ENCODE measurements at regions not wholly inside any gene's neighbourhood (a gene's known extent, or its start where the extent isn't known, plus 50 kb on each side); places are given as distances from the start of the nearest gene placed in this dataset.

DNA sequence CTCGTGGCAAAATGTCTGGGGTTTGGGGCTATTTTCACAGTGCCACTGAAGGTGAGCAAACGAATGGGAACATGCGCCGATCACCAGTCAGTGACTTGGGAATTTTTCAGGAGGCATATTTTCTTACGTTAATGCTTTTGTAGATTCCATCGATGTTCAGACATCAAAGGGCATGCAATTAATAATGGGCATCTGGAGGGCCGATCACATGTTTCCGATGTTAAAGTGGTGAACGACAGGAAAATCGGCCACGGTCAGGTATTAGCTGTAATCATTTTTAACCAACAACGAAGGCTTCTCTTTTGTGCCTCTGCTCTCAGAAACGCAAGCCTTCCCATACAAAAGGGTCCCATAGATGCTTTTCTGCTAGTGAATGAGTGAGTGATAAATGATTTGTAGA, 155.0 kb upstream of the PITX1 start:
- DNase-seq (ENCODE audit: low read depth, low spot score), result no peak
- peak overlapping the region; percentile 66 for H3K27ac ChIP-seq

DNA sequence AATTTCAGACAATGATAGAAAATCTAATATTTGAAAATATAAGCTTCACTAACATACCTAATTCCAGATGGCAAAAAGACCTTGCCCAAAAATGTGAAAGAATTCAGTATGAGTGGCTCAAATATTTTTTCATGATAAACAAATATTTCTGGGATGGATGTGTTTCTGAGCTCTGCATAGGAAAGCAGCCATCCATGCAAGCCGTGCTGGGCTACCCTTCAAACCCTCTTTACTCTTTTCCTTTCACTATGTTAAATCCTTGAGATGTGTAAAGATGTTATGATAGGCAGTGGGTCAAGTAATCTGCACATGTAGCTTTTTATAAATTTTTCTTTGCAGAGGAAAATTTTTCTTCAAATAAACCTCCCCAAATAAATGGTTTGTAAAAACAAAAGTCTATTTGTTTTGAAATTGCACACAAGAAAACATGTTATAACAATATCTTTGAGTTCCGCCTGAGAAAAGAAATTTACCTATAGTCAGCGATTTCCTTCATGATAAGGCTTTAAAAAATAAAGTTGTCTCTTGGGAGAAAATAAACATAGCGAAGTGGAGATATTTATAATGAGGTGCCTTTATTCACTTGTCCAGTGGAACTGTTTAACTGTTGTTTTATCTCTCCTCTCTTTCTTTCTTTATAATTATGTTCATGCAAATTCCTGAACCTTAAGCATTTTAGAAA, 154.3 kb upstream of the PITX1 start:
- H3K27ac ChIP-seq, result peak overlapping the region; percentile 69
- DNase-seq (ENCODE audit: low read depth, low spot score), result no peak

DNA sequence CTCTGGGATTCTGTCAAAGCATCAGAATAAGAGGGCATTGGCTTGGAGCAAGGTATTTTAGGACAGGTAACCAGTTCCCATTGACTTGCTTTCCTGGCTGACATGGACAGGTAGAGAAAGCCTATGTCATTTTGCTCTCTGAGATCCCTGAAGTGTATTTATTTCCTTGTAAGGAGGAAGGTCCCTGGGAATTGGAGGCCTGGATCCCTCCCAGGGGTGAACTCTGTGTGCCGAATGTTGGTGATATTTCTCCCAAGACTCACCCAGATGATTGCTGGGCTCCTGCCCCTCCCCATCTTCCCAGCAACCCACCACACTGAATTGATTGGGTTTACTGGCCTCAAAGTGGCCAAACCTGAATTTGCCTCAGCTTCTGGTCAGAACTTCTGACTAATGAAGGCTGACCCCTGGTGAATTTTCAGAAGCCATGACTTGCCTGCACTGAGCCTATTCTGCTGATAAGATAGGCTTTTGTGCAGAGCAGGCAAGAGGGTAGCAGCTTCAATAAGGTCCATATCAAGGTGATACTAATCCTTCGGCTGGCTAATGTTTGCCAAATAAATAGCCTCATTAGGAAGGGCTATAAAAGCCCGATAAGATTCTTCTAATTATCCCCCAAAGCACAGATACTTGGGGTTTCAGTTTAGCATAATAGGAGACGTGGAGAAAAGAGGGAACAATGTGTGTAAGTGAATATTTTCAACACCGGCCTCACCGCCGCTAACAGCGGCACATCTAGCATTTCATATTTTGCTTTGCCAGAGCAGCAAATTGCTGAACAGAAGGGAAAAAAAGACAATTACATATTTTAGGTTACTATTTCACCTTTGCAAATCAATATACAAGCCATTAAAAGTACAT, 152.9 kb upstream of the PITX1 start:
- peak overlapping the region; percentile 69 for H3K27ac ChIP-seq
- DNase-seq (ENCODE audit: low read depth, low spot score), result no peak

DNA sequence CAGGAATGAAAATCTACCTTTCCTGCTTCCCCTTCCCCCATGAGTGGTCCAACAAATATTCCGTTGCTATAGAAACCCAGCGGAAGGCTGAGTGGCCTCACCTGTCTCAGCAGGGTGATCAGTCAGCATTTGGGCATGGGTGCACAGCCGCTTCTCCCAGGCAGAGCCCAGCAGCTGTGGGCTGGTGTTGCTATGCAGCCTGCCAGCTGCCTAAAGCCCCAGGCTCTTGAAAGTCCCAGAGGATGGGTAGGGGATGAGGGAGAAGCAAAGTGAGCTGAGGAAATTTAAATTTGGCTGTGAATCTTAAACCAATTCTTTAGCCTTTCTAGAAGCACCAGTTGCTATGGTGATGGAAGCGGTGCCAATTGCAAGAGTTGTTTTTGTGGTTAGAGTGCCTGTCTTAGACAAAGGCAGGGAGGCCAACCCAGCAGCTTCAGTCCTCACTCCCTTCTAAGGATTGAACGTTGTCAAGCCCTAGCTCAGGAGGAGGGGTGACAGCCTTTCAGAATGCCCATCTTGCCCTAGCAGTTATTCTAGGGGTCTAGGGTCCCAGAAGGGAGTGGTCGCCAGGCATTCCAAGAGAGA, 151.5 kb upstream of the PITX1 start:
- DNase-seq (ENCODE audit: low read depth, low spot score), result no peak
- H3K27ac ChIP-seq, result peak overlapping the region; percentile 69

DNA sequence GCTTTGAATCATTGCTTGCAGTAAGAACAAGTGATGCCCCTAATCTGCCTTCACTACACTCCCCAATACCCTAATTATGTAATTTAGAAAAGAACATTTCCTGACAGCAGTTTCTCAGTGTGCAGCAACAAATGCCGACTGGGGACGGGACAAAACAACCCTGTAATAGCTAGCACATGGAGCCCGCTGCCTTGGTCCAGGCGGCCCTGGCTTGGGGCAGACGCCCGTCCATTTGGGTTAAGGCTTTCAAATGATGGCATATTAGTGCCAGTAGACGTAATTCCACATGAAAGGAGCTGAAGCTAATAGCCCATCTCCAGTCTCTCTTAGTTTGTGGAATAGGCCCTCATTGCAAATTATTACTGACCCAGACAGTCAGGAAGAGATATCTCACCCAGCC, 150.6 kb upstream of the PITX1 start:
- no peak for DNase-seq (ENCODE audit: low read depth, low spot score)
- H3K27ac ChIP-seq, result no peak overlapping the region

DNA sequence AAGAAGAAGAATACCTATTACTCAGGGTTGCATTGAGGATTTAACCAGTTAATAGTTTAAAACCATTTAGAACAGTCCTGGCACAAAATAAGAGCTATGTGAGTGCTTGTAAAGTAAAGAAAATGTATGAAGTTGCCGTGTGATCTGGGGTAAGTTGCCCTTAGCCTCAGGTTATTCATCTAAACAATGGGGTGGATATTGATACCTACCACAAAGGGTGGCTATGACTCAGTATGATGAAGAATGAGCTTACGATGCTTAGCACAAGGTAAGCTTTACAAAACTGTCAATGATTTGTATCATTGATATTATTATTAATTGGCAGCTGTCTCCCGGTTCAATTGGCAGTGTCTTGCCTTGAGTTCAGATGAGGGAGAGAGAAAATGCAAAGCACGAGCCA, 149.4 kb upstream of the PITX1 start:
- no peak overlapping the region for H3K27ac ChIP-seq
- no peak for DNase-seq (ENCODE audit: low read depth, low spot score)

DNA sequence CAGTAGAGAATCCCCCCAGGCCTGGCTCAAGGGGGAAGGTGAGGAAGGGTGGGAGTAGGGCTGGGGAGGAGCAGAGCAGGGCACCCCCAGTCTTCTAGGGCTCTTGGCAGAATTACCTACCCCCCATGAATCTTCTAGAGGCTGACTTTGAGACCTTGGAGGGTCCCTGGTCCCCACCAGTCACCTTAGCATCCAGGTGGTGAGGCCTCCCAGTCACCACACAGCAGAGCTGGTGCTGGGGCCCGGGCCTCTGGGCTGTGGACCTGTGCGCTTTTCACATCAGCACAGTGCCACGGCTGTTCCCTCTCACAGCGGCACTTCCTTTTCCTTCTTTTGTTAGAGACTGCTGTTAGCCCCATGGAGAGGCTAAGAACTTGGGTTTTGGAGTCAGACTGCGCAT, 148.6 kb upstream of the PITX1 start:
- no peak for DNase-seq (ENCODE audit: low read depth, low spot score)
- H3K27ac ChIP-seq, result no peak overlapping the region

DNA sequence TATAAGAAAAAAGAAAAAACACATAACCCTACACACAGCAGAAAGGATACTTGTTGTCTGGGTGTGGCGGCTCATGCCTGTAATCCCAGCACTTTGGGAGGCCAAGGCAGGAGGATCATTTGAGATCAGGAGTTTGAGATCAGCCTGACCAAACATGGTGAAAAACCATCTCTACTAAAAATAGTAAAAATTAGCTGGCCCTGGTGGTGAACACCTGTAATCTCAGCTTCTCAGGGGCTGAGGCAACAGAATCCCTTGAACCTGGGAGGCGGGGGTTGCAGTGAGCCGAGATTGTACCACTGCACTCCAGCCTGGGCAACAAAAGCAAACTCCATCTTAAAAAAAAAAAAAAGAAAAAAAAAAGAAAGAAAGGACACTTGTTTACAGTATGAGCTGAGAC, 147.6 kb upstream of the PITX1 start:
- H3K27ac ChIP-seq, result no peak overlapping the region
- no peak for DNase-seq (ENCODE audit: low read depth, low spot score)

DNA sequence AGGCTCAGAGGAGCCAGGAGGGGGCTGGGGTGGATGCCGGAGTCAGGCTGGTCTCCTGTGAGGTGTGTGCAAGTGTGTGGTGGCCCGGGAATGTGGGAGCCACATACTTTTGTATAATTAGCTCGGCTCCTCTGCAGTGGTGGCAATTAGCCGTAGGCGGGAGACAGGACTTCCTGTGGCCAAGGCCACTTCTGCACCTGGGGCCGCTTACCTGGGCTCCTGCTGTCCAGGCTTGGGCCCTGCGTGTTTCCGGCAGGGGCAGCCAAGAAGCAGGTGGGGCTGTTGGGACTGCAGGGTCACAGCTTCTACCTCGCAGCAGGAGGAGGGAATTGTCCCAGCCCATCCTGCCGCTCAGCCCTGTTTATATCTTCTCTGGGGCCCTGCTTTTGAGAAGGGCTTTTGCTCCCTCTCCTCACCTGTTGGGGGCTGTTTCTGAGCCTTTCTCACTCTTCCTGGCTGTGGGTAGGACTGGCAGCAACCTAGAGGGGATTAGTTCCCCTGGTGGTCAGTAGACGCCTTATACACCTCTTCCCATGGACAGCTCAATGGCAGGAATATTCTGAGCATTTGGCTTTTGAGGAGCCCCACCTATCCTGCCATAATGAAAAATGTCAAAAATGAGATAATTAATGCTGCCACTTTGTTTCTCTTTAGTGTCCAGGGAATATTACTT, 145.4 kb upstream of the PITX1 start:
- no peak overlapping the region for H3K27ac ChIP-seq
- DNase-seq (ENCODE audit: low read depth, low spot score), result no peak

DNA sequence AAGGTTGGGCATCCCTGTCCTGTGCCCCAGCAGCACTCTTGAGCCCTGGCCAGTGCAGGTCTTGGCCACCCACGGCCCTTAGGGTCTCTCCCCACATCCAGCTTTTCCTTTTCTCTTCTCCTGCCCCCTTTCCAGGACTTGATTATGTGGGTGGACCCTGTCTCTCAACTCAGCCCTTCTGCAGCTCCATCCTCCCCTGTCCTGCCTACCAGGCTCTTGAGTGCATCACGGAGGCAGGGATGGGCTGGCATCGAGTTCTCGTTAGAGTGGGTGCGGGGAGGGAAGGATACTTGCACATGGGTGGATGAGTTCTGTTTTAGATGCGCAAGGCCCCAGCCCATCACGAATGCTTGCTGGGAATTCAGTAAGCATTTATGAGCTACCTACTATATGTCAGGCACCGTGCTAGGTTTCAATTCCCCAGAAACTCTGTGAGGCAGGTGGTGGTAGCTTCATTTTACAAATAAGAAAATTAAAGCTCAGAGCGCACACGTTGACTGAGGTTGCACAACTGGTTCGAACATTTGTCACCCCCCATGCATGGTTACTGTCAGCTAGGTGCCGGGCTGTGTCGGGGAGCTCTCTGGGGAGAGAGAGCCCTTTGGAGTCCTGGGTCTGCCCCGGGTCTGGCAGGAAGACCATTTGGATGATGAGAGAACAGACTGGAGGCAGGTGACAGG, 144.6 kb upstream of the PITX1 start:
- DNase-seq (ENCODE audit: low read depth, low spot score), result no peak
- H3K27ac ChIP-seq, result no peak overlapping the region

DNA sequence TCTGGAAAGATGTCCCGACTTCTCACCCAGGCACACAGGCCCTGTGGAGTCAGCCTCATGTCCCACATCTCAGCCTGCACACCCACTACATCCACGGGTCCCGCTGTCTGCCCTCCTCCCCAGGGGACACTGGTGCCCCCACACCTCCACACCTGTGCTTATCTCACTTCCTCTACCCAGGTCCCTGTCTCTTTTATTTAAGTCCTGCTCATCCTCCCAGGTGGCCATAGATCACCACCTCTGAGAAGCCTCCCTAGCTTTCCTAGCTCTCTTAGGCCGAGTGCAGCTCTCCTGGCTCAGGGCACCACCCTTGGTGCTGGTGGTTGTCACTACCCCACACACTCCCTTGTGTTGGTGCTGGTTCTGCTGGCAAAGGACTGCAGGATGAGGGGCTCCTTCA, 143.6 kb upstream of the PITX1 start:
- no peak for DNase-seq (ENCODE audit: low read depth, low spot score)
- H3K27ac ChIP-seq, result no peak overlapping the region

DNA sequence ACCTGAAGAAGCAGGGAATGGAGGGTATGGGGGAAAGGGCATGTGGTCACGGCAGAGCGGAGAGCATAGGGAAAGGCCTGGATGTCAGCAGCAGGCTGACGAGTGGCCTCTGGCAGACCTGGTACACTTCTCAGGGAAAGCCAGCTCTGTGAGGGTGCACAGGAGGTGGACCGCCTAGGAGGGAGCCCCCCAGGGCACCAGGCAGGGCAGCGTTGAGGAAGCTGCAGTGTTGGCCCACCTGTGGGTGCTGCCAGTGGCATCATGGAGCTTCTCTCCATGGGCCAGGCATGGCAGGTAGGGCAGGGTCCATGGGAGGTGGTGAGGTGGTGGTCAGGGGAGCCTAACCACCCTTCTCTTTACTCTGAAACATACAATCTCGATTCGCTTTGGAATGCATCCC, 143.0 kb upstream of the PITX1 start:
- no peak overlapping the region for H3K27ac ChIP-seq
- no peak for DNase-seq (ENCODE audit: low read depth, low spot score)

DNA sequence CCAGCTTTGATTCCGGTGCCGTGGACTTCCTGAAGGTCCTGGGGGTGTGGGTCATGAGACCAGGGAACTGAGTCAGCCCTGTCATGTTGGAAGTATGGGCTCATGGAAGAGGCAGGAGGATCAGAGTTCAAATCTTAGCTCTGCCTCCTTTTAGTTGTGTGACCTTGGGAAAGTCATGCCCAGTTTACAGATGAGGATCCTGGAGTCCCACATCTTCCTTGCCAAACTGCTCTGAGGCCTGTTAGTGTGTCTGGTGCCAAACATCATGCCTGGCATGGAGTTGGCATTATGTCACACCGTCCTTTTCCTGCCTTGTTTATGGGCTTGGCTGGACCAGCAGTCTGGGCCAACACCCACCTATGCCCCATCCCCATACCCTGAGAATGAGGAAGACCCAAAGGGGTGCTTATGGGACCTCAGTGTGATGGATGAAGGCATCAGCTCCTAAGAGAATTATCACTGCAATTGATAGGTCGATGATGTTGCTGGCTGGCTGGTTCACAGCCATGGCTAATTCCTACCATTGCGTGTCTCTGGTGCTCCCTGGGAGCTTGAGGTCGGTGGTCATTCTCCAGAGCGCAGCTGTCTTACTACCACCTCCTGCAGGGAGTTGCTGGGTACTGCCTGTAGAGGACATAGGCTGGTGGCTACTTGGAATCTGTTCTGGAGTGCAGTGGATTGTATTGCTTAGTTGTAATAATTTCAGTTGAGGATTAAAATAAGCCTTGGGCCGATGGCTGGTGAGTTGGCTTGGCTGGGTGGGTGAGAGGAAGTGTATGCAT, 140.5 kb upstream of the PITX1 start:
- H3K27ac ChIP-seq, result peak overlapping the region; percentile 6
- DNase-seq (ENCODE audit: low read depth, low spot score), result no peak

DNA sequence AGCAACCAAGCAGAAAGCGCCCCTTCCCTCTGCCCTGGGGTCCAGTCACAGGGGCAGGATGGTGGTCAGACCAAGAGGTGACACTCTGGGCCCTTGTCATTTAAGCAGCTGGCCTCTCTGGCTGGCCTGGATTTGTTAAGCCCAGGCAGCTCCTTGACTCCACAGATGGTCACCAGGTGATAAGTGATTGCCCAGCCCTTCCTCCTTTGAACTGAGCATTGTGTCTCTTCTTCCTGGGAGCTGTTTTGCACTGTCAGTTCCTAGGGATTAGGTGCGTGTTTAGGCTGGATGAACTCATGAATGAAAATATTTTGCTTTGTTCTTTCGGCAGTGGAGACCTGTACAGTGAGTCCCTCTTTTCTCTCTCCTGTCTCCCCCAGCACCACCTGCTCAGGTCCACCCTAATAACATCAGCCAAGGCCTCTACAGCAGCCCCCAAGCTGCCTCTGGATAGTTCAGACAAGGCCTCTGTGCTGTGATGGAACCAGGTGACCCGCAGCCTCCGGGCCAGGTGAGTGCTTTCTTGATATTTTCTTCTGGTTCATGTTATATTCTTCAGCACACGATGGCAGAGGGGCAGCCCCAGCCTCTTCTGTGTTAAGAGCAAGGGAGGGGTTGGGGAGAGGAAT, 139.7 kb upstream of the PITX1 start:
- DNase-seq (ENCODE audit: low read depth, low spot score), result no peak
- H3K27ac ChIP-seq, result peak overlapping the region; percentile 6

DNA sequence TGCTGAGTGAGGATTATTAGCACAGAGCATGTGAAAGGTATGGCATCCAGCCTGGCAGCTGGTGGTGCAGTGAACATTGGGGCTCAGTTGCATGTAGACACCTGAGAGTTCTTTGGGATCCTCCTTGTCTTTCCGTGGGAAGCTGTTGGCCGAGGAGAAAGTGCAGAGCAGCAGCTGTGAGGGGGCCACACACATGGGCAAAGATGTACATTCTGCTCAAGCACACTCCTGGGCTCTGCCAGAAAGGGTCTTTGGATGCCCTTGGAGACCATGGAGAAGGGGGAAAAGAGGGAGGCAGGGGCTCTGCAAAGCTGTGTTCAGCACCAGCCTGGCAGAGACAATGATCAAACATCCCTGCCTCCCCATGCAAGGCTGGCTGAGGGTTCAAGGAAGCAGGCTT, 138.7 kb upstream of the PITX1 start:
- H3K27ac ChIP-seq, result no peak overlapping the region
- no peak for DNase-seq (ENCODE audit: low read depth, low spot score)

DNA sequence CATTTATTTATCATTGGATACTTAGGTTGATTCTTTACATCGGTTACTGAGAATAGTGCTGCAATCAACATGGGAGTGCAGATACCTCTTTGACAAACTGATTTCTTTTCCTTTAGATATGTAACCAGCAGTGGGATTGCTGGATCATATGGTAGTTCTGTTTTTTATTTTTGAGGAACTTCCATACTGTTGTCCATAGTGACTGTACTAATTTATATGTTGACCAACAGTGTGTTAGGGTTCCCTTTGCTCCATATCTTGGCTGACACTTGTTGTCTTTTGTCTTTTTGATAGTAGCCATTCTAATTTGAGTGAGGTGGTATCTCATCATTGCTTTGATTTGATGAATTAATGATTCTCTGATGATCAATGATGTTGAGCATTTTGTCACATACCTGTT, 137.3 kb upstream of the PITX1 start:
- DNase-seq (ENCODE audit: low read depth, low spot score), result no peak
- H3K27ac ChIP-seq, result no peak overlapping the region

DNA sequence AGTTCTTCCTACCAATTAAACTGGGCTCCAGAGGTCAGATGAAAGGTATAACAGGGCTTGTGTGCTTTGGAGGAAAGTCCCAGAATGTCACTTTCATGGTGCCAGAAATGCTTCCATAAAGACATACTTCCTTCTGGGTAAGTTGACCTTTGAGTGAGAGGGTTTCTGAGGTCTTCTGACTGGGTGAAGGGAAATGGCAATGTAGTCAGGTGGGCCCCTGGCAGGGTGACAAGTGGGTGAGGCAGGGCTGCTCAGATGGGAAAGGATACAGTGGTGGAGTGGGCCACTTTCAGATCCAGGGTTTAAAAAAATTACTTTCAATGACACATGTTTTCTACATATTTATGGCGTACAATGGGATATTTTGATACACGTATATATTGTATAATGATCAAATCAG, 136.5 kb upstream of the PITX1 start:
- no peak overlapping the region for H3K27ac ChIP-seq
- DNase-seq (ENCODE audit: low read depth, low spot score), result no peak

DNA sequence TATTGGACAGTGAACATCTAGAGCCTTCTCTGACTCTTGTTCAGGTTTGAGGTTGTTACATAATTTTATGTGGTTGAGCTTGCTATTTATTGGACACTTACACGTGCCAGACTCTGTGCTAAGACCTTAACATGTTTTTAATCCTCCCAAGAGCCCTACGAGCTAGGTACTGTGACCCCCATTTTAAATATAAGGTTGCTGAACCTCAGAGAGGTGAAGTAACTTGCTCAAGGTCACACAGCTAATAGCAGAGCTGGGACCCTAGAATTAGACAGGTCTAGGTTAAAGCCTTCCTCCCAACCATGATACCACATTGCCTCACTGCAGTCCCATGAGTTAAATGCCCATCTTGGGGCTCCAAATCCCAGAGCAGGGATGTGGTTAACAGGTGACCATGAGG, 135.7 kb upstream of the PITX1 start:
- no peak overlapping the region for H3K27ac ChIP-seq
- no peak for DNase-seq (ENCODE audit: low read depth, low spot score)

DNA sequence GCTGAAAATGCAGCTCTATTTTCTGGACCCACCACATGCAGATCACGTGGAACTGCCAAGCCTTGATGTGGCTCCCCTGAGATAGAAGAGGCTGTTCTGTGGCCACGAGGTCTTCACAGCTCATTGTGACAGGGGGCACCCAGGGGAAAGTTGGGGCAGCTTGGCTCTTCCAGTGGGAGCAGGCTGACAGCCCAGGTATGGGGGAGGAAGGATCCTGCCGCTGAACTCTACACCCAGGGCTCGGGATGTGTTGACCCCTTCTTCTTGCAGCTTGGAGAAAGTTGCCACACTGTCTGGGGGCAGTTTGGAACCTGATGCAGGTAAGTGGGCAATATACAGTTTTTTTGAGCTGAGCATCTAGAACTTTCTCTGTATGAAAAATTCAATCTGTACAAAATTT, 133.6 kb upstream of the PITX1 start:
- H3K27ac ChIP-seq, result no peak overlapping the region
- DNase-seq (ENCODE audit: low read depth, low spot score), result no peak

All from epithelial cell of prostate (primary cell).